ENCODE measurements at regions not wholly inside any gene's neighbourhood (a gene's known extent, or its start where the extent isn't known, plus 50 kb on each side); places are given as distances from the start of the nearest gene placed in this dataset.

DNA sequence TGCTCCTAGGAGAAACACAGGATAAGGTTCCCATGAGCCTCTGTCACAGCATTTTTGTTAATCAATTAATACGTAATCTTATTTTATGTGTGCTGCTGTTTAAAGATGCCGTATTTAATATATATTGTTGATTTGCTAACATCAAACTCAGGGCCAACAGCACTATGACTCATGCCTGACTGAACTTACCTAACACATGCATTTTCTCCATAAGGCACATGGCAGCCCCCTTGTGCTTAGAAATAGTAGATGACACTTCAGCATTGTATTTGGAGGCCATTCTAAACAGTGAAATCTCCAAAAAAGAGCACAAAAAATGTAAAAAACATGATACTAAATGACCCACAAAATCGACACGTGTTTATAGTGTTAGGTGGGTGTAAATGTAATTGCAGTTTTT is 314.8 kb downstream of the MYCN start:
- TF ChIP-seq, protein P1, sequence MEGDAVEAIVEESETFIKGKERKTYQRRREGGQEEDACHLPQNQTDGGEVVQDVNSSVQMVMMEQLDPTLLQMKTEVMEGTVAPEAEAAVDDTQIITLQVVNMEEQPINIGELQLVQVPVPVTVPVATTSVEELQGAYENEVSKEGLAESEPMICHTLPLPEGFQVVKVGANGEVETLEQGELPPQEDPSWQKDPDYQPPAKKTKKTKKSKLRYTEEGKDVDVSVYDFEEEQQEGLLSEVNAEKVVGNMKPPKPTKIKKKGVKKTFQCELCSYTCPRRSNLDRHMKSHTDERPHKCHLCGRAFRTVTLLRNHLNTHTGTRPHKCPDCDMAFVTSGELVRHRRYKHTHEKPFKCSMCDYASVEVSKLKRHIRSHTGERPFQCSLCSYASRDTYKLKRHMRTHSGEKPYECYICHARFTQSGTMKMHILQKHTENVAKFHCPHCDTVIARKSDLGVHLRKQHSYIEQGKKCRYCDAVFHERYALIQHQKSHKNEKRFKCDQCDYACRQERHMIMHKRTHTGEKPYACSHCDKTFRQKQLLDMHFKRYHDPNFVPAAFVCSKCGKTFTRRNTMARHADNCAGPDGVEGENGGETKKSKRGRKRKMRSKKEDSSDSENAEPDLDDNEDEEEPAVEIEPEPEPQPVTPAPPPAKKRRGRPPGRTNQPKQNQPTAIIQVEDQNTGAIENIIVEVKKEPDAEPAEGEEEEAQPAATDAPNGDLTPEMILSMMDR (IDR thresholded peaks at IDR 0.05): no peak
- TF ChIP-seq POLR2AphosphoS5 (IDR thresholded peaks at IDR 0.05): no peak
- TF ChIP-seq POLR2A (IDR thresholded peaks at IDR 0.05): no peak

Data from gastroesophageal sphincter (tissue), 3 donors.